H9 (cell line): ENCODE measurements at regions not wholly inside any gene's neighbourhood (a gene's known extent, or its start where the extent isn't known, plus 50 kb on each side); places are given as distances from the start of the nearest gene placed in this dataset.

Source experiments
- DNase-seq: peaks from one replicate; pipeline ENCODE4 v3.0.0-alpha.2; 2017
- H2AFZ ChIP-seq: one replicate; pipeline ENCODE4 v1.6.1; 2013; ENCODE audit warnings: mild to moderate bottlenecking, low read length, control low read depth, moderate library complexity
- H2AK5ac ChIP-seq: 2 replicates; pipeline ENCODE4 v1.6.1; 2013; ENCODE audit warnings: low read length, control low read depth, mixed read lengths; ENCODE audit not compliant: insufficient read length
- H2BK120ac ChIP-seq: one replicate; pipeline ENCODE4 v1.6.1; 2013; ENCODE audit warnings: low read depth, mild to moderate bottlenecking, low read length, control low read depth, inconsistent platforms; ENCODE audit not compliant: poor library complexity, severe bottlenecking
- H2BK12ac ChIP-seq: 2 replicates; pipeline ENCODE4 v1.6.1; 2013; ENCODE audit warnings: low read length, control low read depth, mixed read lengths, low read depth; ENCODE audit not compliant: insufficient read length
- H2BK15ac ChIP-seq: 2 replicates; pipeline ENCODE4 v1.6.1; 2013; ENCODE audit warnings: low read depth, low read length, control low read depth
- H2BK20ac ChIP-seq: one replicate; pipeline ENCODE4 v1.6.1; 2013; ENCODE audit warnings: low read depth, mild to moderate bottlenecking, low read length, control low read depth, inconsistent platforms; ENCODE audit not compliant: poor library complexity, severe bottlenecking
- H2BK5ac ChIP-seq: 2 replicates; pipeline ENCODE4 v1.6.1; 2013; ENCODE audit warnings: low read length, control low read depth, mixed read lengths; ENCODE audit not compliant: insufficient read length
- H3K14ac ChIP-seq: 2 replicates; pipeline ENCODE4 v1.6.1; 2013; ENCODE audit warnings: low read length, control low read depth; ENCODE audit not compliant: insufficient read depth
- H3K18ac ChIP-seq: 2 replicates; pipeline ENCODE4 v1.6.1; 2013; ENCODE audit warnings: low read depth, mild to moderate bottlenecking, mixed read lengths, low read length, control low read depth; ENCODE audit not compliant: insufficient read length
- H3K23ac ChIP-seq: 2 replicates; pipeline ENCODE4 v1.6.1; 2013; ENCODE audit warnings: low read length, control low read depth, mixed read lengths, low read depth; ENCODE audit not compliant: insufficient read length
- H3K23me2 ChIP-seq: 2 replicates; pipeline ENCODE4 v1.6.1; 2013; ENCODE audit warnings: low read depth, mild to moderate bottlenecking, mixed read lengths, low read length, control low read depth; ENCODE audit not compliant: insufficient read length, poor library complexity, severe bottlenecking
- H3K27ac ChIP-seq: 2 replicates; pipeline ENCODE4 v1.5.1; 2013; ENCODE audit warnings: low read length, control low read depth, mixed read lengths, low read depth; ENCODE audit not compliant: insufficient read length
- H3K27me3 ChIP-seq: 2 replicates; pipeline ENCODE4 v1.6.1; 2013; ENCODE audit warnings: low read length, control low read depth, inconsistent platforms; ENCODE audit not compliant: insufficient read depth
- H3K4ac ChIP-seq: 2 replicates; pipeline ENCODE4 v1.6.1; 2013; ENCODE audit warnings: low read depth, mild to moderate bottlenecking, control low read depth, inconsistent platforms, low read length, moderate library complexity
- H3K4me1 ChIP-seq: 2 replicates; pipeline ENCODE4 v1.6.1; 2013; ENCODE audit warnings: low read length, control low read depth, inconsistent platforms; ENCODE audit not compliant: insufficient read depth
- H3K4me2 ChIP-seq: 2 replicates; pipeline ENCODE4 v1.6.1; 2013; ENCODE audit warnings: low read length, control low read depth, mixed read lengths; ENCODE audit not compliant: insufficient read length, insufficient read depth
- H3K56ac ChIP-seq: 2 replicates; pipeline ENCODE4 v1.6.1; 2013; ENCODE audit warnings: low read depth, mild to moderate bottlenecking, mixed read lengths, low read length, control low read depth; ENCODE audit not compliant: insufficient read length
- H3K79me1 ChIP-seq: 2 replicates; pipeline ENCODE4 v1.6.1; 2013; ENCODE audit warnings: low read depth, mild to moderate bottlenecking, moderate library complexity, low read length, control low read depth, inconsistent platforms; ENCODE audit not compliant: insufficient read depth, poor library complexity, severe bottlenecking
- H3K79me2 ChIP-seq: 2 replicates; pipeline ENCODE4 v1.6.1; 2013; ENCODE audit warnings: low read length, control low read depth, inconsistent platforms; ENCODE audit not compliant: insufficient read depth
- H3K9ac ChIP-seq: 2 replicates; pipeline ENCODE4 v1.6.1; 2013; ENCODE audit warnings: low read length, control low read depth, mixed read lengths; ENCODE audit not compliant: insufficient read length; ENCODE audit errors: extremely low read depth
- H3K9me3 ChIP-seq: one replicate; pipeline ENCODE4 v1.6.1; 2013; ENCODE audit warnings: low read depth, low read length, inconsistent platforms; ENCODE audit not compliant: control insufficient read depth
- H3T11ph ChIP-seq: one replicate; pipeline ENCODE4 v1.6.1; 2013; ENCODE audit warnings: mild to moderate bottlenecking, low read length, control low read depth, inconsistent platforms
- H4K20me1 ChIP-seq: one replicate; pipeline ENCODE4 v1.6.1; 2013; ENCODE audit not compliant: control insufficient read depth, insufficient read length, insufficient read depth
- H4K5ac ChIP-seq: 2 replicates; pipeline ENCODE4 v1.6.1; 2013; ENCODE audit warnings: low read depth, mild to moderate bottlenecking, mixed read lengths, low read length, control low read depth; ENCODE audit not compliant: insufficient read length
- H4K8ac ChIP-seq: replicated peaks from 2 replicates; pipeline ENCODE4 v1.6.1; 2013; ENCODE audit warnings: low read length, control low read depth, mixed read lengths, low read depth; ENCODE audit not compliant: insufficient read length
- H4K91ac ChIP-seq: 2 replicates; pipeline ENCODE4 v1.6.1; 2013; ENCODE audit warnings: low read depth, mild to moderate bottlenecking, moderate library complexity, mixed read lengths, low read length, control low read depth; ENCODE audit not compliant: insufficient read length
- H3K27ac Mint-ChIP-seq, 3 experiments: 2 replicates in 2 of 3; 3 replicates in 1 of 3; pipeline ENCODE4 v1.8.0; 2020 to 2021; ENCODE audit warnings: mixed read lengths in 3 of 3, mild to moderate bottlenecking in 1 of 3, moderate library complexity in 1 of 3
- H3K27me3 Mint-ChIP-seq: 2 replicates; pipeline ENCODE4 v1.8.0; 2021; ENCODE audit warnings: low read depth, mild to moderate bottlenecking, moderate library complexity, mixed read lengths
- H3K36me3 Mint-ChIP-seq, 3 experiments: 2 replicates in 2 of 3; 3 replicates in 1 of 3; pipeline ENCODE4 v1.8.0; 2020 to 2021; ENCODE audit warnings: low read depth in 3 of 3, mixed read lengths in 3 of 3; ENCODE audit not compliant: insufficient read depth in 1 of 3
- H3K4me1 Mint-ChIP-seq, 2 experiments: 2 replicates each; pipeline ENCODE4 v1.8.0; 2020; ENCODE audit warnings: mixed read lengths in 2 of 2
- H3K4me3 Mint-ChIP-seq, 2 experiments: 2 replicates in 1 of 2; 3 replicates in 1 of 2; pipeline ENCODE4 v1.8.0; 2020 to 2021; ENCODE audit warnings: mild to moderate bottlenecking in 2 of 2, mixed read lengths in 2 of 2, moderate library complexity in 1 of 2
- H3K9me3 Mint-ChIP-seq, 2 experiments: 2 replicates in 1 of 2; 3 replicates in 1 of 2; pipeline ENCODE4 v1.8.0; 2020; ENCODE audit warnings: mild to moderate bottlenecking in 2 of 2, mixed read lengths in 2 of 2, moderate library complexity in 1 of 2
- CTCF ChIP-seq: fragments of 200-600 bp; sonication (generic); conservative IDR thresholded peaks from 3 replicates; pipeline ENCODE4 v1.8.0; 2021; ENCODE audit warnings: antibody characterized with exemption, mild to moderate bottlenecking
- WGBS: extraction: QIAGEN DNeasy Blood & Tissue Kit; methylation state at CpG from one replicate; pipeline ENCODE4 v1.1.7; 2013; ENCODE audit warnings: missing lambda C conversion rate, low lambda C conversion rate, mixed read lengths; ENCODE audit not compliant: insufficient read length; ENCODE audit errors: extremely low coverage; 5-methylcytosine and 5-hydroxymethylcytosine counted together

- Histone ChIP-seq H2BK20ac (no peak overlapping the region), H4K91ac (no peak overlapping the region), H2BK5ac (no peak overlapping the region), H2BK120ac (no peak overlapping the region), H3K4me2 (no peak overlapping the region), H3K14ac (no peak overlapping the region), H3K79me1 (no peaks in the 10 kb centered on the region), H2AFZ (no peak overlapping the region), H3K18ac (no peak overlapping the region), H3K9me3 (no peaks in the 10 kb centered on the region), H4K8ac (no peak overlapping the region), H2BK12ac (no peak overlapping the region), H3K4me1 (no peaks in the 10 kb centered on the region), H3T11ph (no peak overlapping the region), H3K27ac (no peak overlapping the region), H4K5ac (no peak overlapping the region), H3K56ac (no peak overlapping the region), H4K20me1 (no peaks in the 10 kb centered on the region), H2BK15ac (no peak overlapping the region), H2AK5ac (no peak overlapping the region), H3K79me2 (no peaks in the 10 kb centered on the region), H3K4ac (no peak overlapping the region), H3K27me3 (no peaks in the 10 kb centered on the region), H3K9ac (no peak overlapping the region), H3K23ac (no peak overlapping the region), H3K23me2 (no peaks in the 10 kb centered on the region)
- Mint-ChIP-seq H3K36me3 (peaks cover 0 to 9% (median 3%) of the 10 kb centered on the region in 3 experiments; a peak in 3 of 7 replicates), H3K27ac (no peak overlapping the region), H3K9me3 (peaks cover 10 to 13% of the 10 kb centered on the region in 2 experiments; a peak in 4 of 5 replicates), H3K4me3 (no peak overlapping the region), H3K4me1 (no peaks in the 10 kb centered on the region), H3K27me3 (peaks cover 2% of the 10 kb centered on the region)
- TF ChIP-seq CTCF: no peak
- DNase-seq: no peak
- WGBS: 100% methylated on average over 4 of the region's 6 CpGs
Measured at GRCh38 chr16:76106647-76107046, 170.6 kb upstream of the CNTNAP4 start.
